A673 (cell line): ENCODE measurements at regions not wholly inside any gene's neighbourhood (a gene's known extent, or its start where the extent isn't known, plus 50 kb on each side); places are given as distances from the start of the nearest gene placed in this dataset.

Source experiments
- EZH2 ChIP-seq: fragments of 200-600 bp; sonication (generic); IDR thresholded peaks from 2 replicates; pipeline ENCODE4 v1.6.1; 2017; ENCODE audit warnings: borderline replicate concordance, low read depth, mild to moderate bottlenecking, mixed read lengths, antibody characterized with exemption, low read length; ENCODE audit not compliant: poor library complexity, severe bottlenecking
- TF ChIP-seq, protein P1 (sequence below): fragments of 300-800, 200-600 bp; sonication (generic); conservative IDR thresholded peaks from 2 replicates; pipeline ENCODE4 v1.5.1; 2017; ENCODE audit warnings: low read depth, mild to moderate bottlenecking, antibody characterized with exemption, low read length, moderate library complexity, mixed read lengths

DNA sequence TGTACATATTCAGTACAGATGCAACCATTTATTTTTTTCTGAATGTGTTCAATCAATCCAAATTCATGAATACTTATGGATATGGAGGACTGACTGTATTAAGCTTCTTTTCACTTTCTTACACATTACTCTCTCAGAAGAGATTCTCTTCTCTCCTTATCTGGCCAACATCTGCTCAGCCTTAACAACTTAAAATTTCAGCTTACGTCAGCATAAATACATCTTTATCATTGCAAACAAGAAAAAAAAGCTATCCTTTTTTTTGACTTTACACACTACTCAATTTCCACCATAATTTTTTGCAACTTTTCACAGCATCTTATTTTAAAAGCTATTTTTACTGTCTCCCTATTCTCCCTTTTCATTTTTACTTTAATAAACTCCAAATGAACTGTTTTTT is 80.9 kb upstream of the POT1 start:
- TF ChIP-seq, protein P1, sequence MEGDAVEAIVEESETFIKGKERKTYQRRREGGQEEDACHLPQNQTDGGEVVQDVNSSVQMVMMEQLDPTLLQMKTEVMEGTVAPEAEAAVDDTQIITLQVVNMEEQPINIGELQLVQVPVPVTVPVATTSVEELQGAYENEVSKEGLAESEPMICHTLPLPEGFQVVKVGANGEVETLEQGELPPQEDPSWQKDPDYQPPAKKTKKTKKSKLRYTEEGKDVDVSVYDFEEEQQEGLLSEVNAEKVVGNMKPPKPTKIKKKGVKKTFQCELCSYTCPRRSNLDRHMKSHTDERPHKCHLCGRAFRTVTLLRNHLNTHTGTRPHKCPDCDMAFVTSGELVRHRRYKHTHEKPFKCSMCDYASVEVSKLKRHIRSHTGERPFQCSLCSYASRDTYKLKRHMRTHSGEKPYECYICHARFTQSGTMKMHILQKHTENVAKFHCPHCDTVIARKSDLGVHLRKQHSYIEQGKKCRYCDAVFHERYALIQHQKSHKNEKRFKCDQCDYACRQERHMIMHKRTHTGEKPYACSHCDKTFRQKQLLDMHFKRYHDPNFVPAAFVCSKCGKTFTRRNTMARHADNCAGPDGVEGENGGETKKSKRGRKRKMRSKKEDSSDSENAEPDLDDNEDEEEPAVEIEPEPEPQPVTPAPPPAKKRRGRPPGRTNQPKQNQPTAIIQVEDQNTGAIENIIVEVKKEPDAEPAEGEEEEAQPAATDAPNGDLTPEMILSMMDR: no peak
- no peak for TF ChIP-seq EZH2
